Breast epithelium (tissue), 4 donors: ENCODE measurements at regions not wholly inside any gene's neighbourhood (a gene's known extent, or its start where the extent isn't known, plus 50 kb on each side); places are given as distances from the start of the nearest gene placed in this dataset.

Source experiments
- DNase-seq, 2 donors: peaks; one replicate each; pipeline ENCODE4 v3.0.0-alpha.2; 2019; ENCODE audit warnings: low spot score in 2 of 2
- H3K27ac ChIP-seq, 2 donors: fragments of 200-600 bp; sonication (generic) in 1 of 2; one replicate each; pipeline ENCODE4 v1.5.1; 2016 to 2019; ENCODE audit warnings: mild to moderate bottlenecking in 1 of 2
- H3K27me3 ChIP-seq, 2 donors: fragments of 200-600 bp; sonication (generic) in 1 of 2; one replicate each; pipeline versions ENCODE4 v1.5.1 to v1.6.0; 2017 to 2019; ENCODE audit warnings: control low read depth in 1 of 2, mild to moderate bottlenecking in 1 of 2
- H3K36me3 ChIP-seq: fragments of 200-600 bp; one replicate; pipeline ENCODE4 v1.5.1; 2019
- H3K4me1 ChIP-seq, 2 donors: fragments of 200-600 bp; sonication (generic); one replicate each; pipeline ENCODE4 v1.5.1; 2016 to 2019; ENCODE audit warnings: control low read depth in 1 of 2
- H3K4me3 ChIP-seq, 3 donors: fragments of 200-600 bp; sonication (generic); 1 replicate in 2 of 3; 2 replicates in 1 of 3; pipeline ENCODE4 v1.5.1; 2016 to 2019; ENCODE audit warnings: mild to moderate bottlenecking in 3 of 3, moderate library complexity in 2 of 3
- H3K9me3 ChIP-seq, 2 donors: fragments of 200-600 bp; sonication (generic) in 1 of 2; one replicate each; pipeline ENCODE4 v1.5.1; 2016 to 2019; ENCODE audit warnings: control low read depth in 1 of 2
- POLR2A ChIP-seq: fragments of 450-650 bp; IDR thresholded peaks from one replicate; pipeline ENCODE4 v1.6.1; 2016; ENCODE audit warnings: antibody characterized with exemption, mild to moderate bottlenecking, moderate library complexity
- POLR2AphosphoS5 ChIP-seq, 3 donors: sonication (generic); formaldehyde crosslinking; IDR thresholded peaks; one replicate each; pipeline ENCODE4 v1.6.1; 2017; ENCODE audit warnings: antibody characterized with exemption in 3 of 3
- intact Hi-C: fragments of 100-400 bp; cut with DNase I; formaldehyde crosslinking; loops from one replicate; pipeline ENCODE4 v1.15.1; 2023; ENCODE audit warnings: low total_unique reads
- TF ChIP-seq, protein P1 (sequence below), 3 donors: fragments of 450-650 bp; IDR thresholded peaks; one replicate each; pipeline ENCODE4 v1.5.1; 2016 to 2017; ENCODE audit warnings: antibody characterized with exemption in 3 of 3, mild to moderate bottlenecking in 3 of 3, moderate library complexity in 3 of 3

- Histone ChIP-seq H3K27me3 (peaks cover 0 to 2% of the 10 kb centered on the region in 2 donors), H3K27ac (no peak overlapping the region), H3K4me3 (no peak overlapping the region), H3K4me1 (no peaks in the 10 kb centered on the region), H3K9me3 (no peaks in the 10 kb centered on the region), H3K36me3 (no peaks in the 10 kb centered on the region)
- no peak for DNase-seq
- intact Hi-C loops, result no loop called here
- TF ChIP-seq, protein P1, sequence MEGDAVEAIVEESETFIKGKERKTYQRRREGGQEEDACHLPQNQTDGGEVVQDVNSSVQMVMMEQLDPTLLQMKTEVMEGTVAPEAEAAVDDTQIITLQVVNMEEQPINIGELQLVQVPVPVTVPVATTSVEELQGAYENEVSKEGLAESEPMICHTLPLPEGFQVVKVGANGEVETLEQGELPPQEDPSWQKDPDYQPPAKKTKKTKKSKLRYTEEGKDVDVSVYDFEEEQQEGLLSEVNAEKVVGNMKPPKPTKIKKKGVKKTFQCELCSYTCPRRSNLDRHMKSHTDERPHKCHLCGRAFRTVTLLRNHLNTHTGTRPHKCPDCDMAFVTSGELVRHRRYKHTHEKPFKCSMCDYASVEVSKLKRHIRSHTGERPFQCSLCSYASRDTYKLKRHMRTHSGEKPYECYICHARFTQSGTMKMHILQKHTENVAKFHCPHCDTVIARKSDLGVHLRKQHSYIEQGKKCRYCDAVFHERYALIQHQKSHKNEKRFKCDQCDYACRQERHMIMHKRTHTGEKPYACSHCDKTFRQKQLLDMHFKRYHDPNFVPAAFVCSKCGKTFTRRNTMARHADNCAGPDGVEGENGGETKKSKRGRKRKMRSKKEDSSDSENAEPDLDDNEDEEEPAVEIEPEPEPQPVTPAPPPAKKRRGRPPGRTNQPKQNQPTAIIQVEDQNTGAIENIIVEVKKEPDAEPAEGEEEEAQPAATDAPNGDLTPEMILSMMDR (IDR thresholded peaks at IDR 0.05), result no peak
- TF ChIP-seq POLR2A (no peak), POLR2AphosphoS5 (IDR thresholded peaks at IDR 0.05) (no peak)
Observed at GRCh38 chr4:108519208-108519833, 101.1 kb upstream of the RPL34 start.

- intact Hi-C loops, result loop anchor here (5.0 kb wide), 1 partner anchor 1151 kb away; no protein-coding TSS in a partner anchor
- Histone ChIP-seq H3K4me3 (peak overlapping the region in 1 of 3 donors; percentile 1), H3K27me3 (peaks cover 0 to 12% of the 10 kb centered on the region in 2 donors), H3K27ac (no peak overlapping the region), H3K4me1 (no peaks in the 10 kb centered on the region), H3K9me3 (peaks cover 0 to 3% of the 10 kb centered on the region in 2 donors), H3K36me3 (no peaks in the 10 kb centered on the region)
- DNase-seq, result peak in 1 of 2 donors; percentile 18
- TF ChIP-seq, protein P1 (IDR thresholded peaks at IDR 0.05), result peak in 2 of 3 donors; percentile 15 to 34
- TF ChIP-seq POLR2AphosphoS5 (IDR thresholded peaks at IDR 0.05) (no peak), POLR2A (no peak)
Observed at GRCh38 chr4:108512615-108513505, 107.5 kb upstream of the RPL34 start.

DNA sequence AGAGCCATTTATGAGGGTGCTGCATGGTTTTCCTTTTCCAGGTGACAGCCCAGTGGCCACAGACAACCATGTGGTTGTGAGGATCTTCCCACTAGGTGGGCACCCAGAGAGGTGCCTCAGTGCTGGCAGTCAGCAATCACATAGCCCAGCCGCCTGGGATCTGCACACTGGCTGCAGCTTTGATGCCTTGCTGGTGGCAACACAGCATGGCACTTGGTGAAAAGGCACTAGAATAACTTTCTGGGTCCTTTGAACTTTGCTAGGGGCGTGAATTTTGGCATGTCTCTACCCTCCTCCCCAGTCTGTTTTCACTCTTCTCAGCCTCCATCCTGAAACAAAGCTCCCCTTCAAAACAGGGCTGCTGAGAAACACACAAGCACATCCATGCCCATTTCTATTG lies 108.8 kb upstream of the RPL34 start:
- no peak for DNase-seq
- Histone ChIP-seq H3K4me3 (no peak overlapping the region), H3K9me3 (peaks cover 0 to 3% of the 10 kb centered on the region in 2 donors), H3K36me3 (no peaks in the 10 kb centered on the region), H3K27me3 (peaks cover 0 to 12% of the 10 kb centered on the region in 2 donors), H3K27ac (no peak overlapping the region), H3K4me1 (no peaks in the 10 kb centered on the region)
- intact Hi-C loops, result loop anchor here (5.0 kb wide), 1 partner anchor 1149 kb away; no protein-coding TSS in a partner anchor
- TF ChIP-seq, protein P1 (IDR thresholded peaks at IDR 0.05), result no peak
- TF ChIP-seq POLR2A (no peak), POLR2AphosphoS5 (IDR thresholded peaks at IDR 0.05) (no peak)

- no peaks in the 10 kb centered on the region for H3K27me3 ChIP-seq
- no peaks in the 10 kb centered on the region for H3K36me3 ChIP-seq
- H3K9me3 ChIP-seq, result peaks cover 3% of the 10 kb centered on the region in 2 donors
- no peaks in the 10 kb centered on the region for H3K4me1 ChIP-seq
- TF ChIP-seq POLR2AphosphoS5 (IDR thresholded peaks at IDR 0.05) (no peak), POLR2A (no peak)
- TF ChIP-seq, protein P1 (IDR thresholded peaks at IDR 0.05), result no peak
- H3K4me3 ChIP-seq, result no peak overlapping the region
- no peak overlapping the region for H3K27ac ChIP-seq
- DNase-seq, result peak in 1 of 2 donors; percentile 30
- intact Hi-C loops, result no loop called here
Observed at GRCh38 chr4:108502356-108502755, 118.0 kb upstream of the RPL34 start.

GRCh38 chr4:108498925-108499324 lies 121.5 kb upstream of the RPL34 start:
- Histone ChIP-seq H3K4me3 (no peak overlapping the region), H3K27ac (no peak overlapping the region), H3K27me3 (no peaks in the 10 kb centered on the region), H3K36me3 (no peaks in the 10 kb centered on the region), H3K9me3 (peaks cover 8 to 17% of the 10 kb centered on the region in 2 donors), H3K4me1 (no peaks in the 10 kb centered on the region)
- intact Hi-C loops, result no loop called here
- TF ChIP-seq POLR2A (no peak), POLR2AphosphoS5 (IDR thresholded peaks at IDR 0.05) (no peak)
- TF ChIP-seq, protein P1 (IDR thresholded peaks at IDR 0.05), result no peak
- DNase-seq, result no peak
